Pancreas (tissue), 10 donors: ENCODE measurements at regions not wholly inside any gene's neighbourhood (a gene's known extent, or its start where the extent isn't known, plus 50 kb on each side); places are given as distances from the start of the nearest gene placed in this dataset.

ENCODE experiments used
- ATAC-seq, 4 donors: fragments of 200-7000 bp; cut with Tn5 transposase; one replicate each; pipeline versions ENCODE4 v1.8.0 to v1.9.1; 2020; ENCODE audit warnings: mild to moderate bottlenecking in 4 of 4, moderate library complexity in 4 of 4
- DNase-seq, 6 donors: peaks; one replicate each; pipeline ENCODE4 v3.0.0-alpha.2; 2020
- FAIRE-seq: peaks from 2 replicates; lab custom pipeline; 2012; peaks lifted over from hg19 to GRCh38; lab: Jason Lieb, UNC
- H3K27ac ChIP-seq, 4 donors: fragments of 200-600 bp; sonication (generic); 1 replicate in 3 of 4; 2 replicates in 1 of 4; pipeline versions ENCODE4 v1.5.0 to v1.8.0; 2020
- H3K27me3 ChIP-seq, 4 donors: fragments of 200-600 bp; one replicate each; pipeline ENCODE4 v1.8.0; 2021
- H3K36me3 ChIP-seq, 3 donors: fragments of 200-600 bp; sonication (generic) in 1 of 3; one replicate each; pipeline versions ENCODE4 v1.5.0 to v1.8.0; 2020 to 2021
- H3K4me1 ChIP-seq, 3 donors: fragments of 200-600 bp; one replicate each; pipeline ENCODE4 v1.8.0; 2021
- H3K4me3 ChIP-seq, 4 donors: fragments of 200-600 bp; sonication (generic) in 2 of 4; one replicate each; pipeline versions ENCODE4 v1.5.0 to v1.8.0; 2020 to 2021
- H3K9me3 ChIP-seq, 4 donors: fragments of 200-600 bp; one replicate each; pipeline ENCODE4 v1.8.0; 2021
- CTCF ChIP-seq, 4 donors: fragments of 200-600 bp; sonication (generic) in 3 of 4; IDR thresholded peaks; one replicate each; pipeline versions ENCODE4 v1.5.0 to v1.8.0; 2021; ENCODE audit warnings: antibody characterized with exemption in 4 of 4
- WGBS, 2 donors: extraction: QIAGEN DNeasy Blood & Tissue Kit; methylation state at CpG; one replicate each; pipeline ENCODE4 v1.1.7; 2013; 5-methylcytosine and 5-hydroxymethylcytosine counted together
- intact Hi-C, 3 donors: fragments of 100-400 bp; cut with DNase I; formaldehyde crosslinking; loops; one replicate each; pipeline versions ENCODE4 v1.11.1 to v1.14.2; 2022
- donor health status: healthy with polysubstance abuse.
- donor health status: DM: no; HTN: no; CAD: no; lungs with moderate emphysema.
- donor health status: DM: no; HTN: no; CAD: no.
- donor health status: control.
- donor health status: control.
- donor health status: Bipolar disorder and iron deficiency.
- donor health status: DM: yes; HTN: yes; CAD: no.
- donor health status: DM: no; HTN: no; CAD: no.
- donor health status: DM: no; HTN: no; CAD: no.
- donor health status: DM: yes; HTN: yes; CAD: no.

- H3K36me3 ChIP-seq: no peaks in the 10 kb centered on the region
- 65 to 73% methylated on average over 4 of the region's 4 CpGs for WGBS, 2 donors
- TF ChIP-seq CTCF (IDR thresholded peaks at IDR 0.05): no peak
- H3K4me1 ChIP-seq: no peaks in the 10 kb centered on the region
- no peak for FAIRE-seq
- DNase-seq: no peak
- H3K4me3 ChIP-seq: no peak overlapping the region
- H3K27ac ChIP-seq: no peak overlapping the region
- intact Hi-C loops: no loop called here
- no peaks in the 10 kb centered on the region for H3K9me3 ChIP-seq
- H3K27me3 ChIP-seq: no peaks in the 10 kb centered on the region
- no peak for ATAC-seq
Measured at GRCh38 chr19:31444931-31445330, 95.7 kb upstream of the TSHZ3 start.

DNA sequence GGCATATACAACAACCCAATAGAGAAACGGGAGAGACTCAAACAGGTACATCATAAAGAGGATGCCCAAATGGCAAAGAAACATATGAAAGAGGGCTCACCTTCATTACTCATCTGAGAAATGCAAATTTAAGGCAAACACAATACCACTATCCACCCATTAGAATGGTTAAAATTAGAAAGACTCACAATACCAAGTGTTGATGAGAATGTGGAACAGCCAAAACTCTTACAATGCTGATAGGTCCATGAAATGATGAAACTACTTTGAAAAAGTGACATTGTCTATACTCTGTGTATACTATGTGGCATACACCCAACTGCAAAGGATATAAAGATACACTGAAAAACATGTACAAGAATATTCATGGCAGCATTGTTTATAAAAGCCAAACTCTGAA, 96.2 kb upstream of the TSHZ3 start:
- no peak for DNase-seq
- Histone ChIP-seq H3K9me3 (no peaks in the 10 kb centered on the region), H3K4me1 (no peaks in the 10 kb centered on the region), H3K36me3 (no peaks in the 10 kb centered on the region), H3K27me3 (no peaks in the 10 kb centered on the region), H3K27ac (no peak overlapping the region), H3K4me3 (no peak overlapping the region)
- intact Hi-C loops: no loop called here
- ATAC-seq: no peak
- TF ChIP-seq CTCF (IDR thresholded peaks at IDR 0.05): no peak
- 65 to 76% methylated on average over 1 of the region's 1 CpG for WGBS, 2 donors
- no peak for FAIRE-seq

- no peaks in the 10 kb centered on the region for H3K4me1 ChIP-seq
- FAIRE-seq: no peak
- ATAC-seq: peak in 2 of 4 donors; percentile 27 to 44
- 42 to 52% methylated on average over 7 of the region's 7 CpGs for WGBS, 2 donors
- peak in 4 of 6 donors; percentile 18 to 60 (median 32) for DNase-seq
- H3K27me3 ChIP-seq: no peaks in the 10 kb centered on the region
- H3K9me3 ChIP-seq: no peaks in the 10 kb centered on the region
- H3K36me3 ChIP-seq: no peaks in the 10 kb centered on the region
- intact Hi-C loops: no loop called here
- H3K27ac ChIP-seq: no peak overlapping the region
- H3K4me3 ChIP-seq: no peak overlapping the region
- TF ChIP-seq CTCF (IDR thresholded peaks at IDR 0.05): no peak
Measured at GRCh38 chr19:31448221-31448657, 99.0 kb upstream of the TSHZ3 start.

GRCh38 chr19:31449379-31449778, 100.1 kb upstream of the TSHZ3 start:
- intact Hi-C loops: no loop called here
- H3K4me3 ChIP-seq: no peak overlapping the region
- H3K4me1 ChIP-seq: no peaks in the 10 kb centered on the region
- 62 to 69% methylated on average over 4 of the region's 4 CpGs for WGBS, 2 donors
- H3K36me3 ChIP-seq: no peaks in the 10 kb centered on the region
- no peak for FAIRE-seq
- H3K9me3 ChIP-seq: no peaks in the 10 kb centered on the region
- no peak for DNase-seq
- H3K27me3 ChIP-seq: no peaks in the 10 kb centered on the region
- no peak for TF ChIP-seq CTCF (IDR thresholded peaks at IDR 0.05)
- ATAC-seq: no peak
- H3K27ac ChIP-seq: no peak overlapping the region

GRCh38 chr19:31450696-31451095, 101.5 kb upstream of the TSHZ3 start:
- H3K9me3 ChIP-seq: no peaks in the 10 kb centered on the region
- no peak for TF ChIP-seq CTCF (IDR thresholded peaks at IDR 0.05)
- DNase-seq (no peak), ATAC-seq (no peak), FAIRE-seq (no peak)
- H3K4me1 ChIP-seq: no peaks in the 10 kb centered on the region
- no peak overlapping the region for H3K27ac ChIP-seq
- WGBS, 2 donors: 62 to 65% methylated on average over 5 of the region's 5 CpGs
- H3K27me3 ChIP-seq: no peaks in the 10 kb centered on the region
- intact Hi-C loops: no loop called here
- H3K36me3 ChIP-seq: no peaks in the 10 kb centered on the region
- no peak overlapping the region for H3K4me3 ChIP-seq
